RKO (cell line): ENCODE measurements at regions not wholly inside any gene's neighbourhood (a gene's known extent, or its start where the extent isn't known, plus 50 kb on each side); places are given as distances from the start of the nearest gene placed in this dataset.

Experiments used
- DNase-seq: peaks from one replicate; pipeline ENCODE4 v3.0.0-alpha.2; 2016; ENCODE audit warnings: low spot score

DNA sequence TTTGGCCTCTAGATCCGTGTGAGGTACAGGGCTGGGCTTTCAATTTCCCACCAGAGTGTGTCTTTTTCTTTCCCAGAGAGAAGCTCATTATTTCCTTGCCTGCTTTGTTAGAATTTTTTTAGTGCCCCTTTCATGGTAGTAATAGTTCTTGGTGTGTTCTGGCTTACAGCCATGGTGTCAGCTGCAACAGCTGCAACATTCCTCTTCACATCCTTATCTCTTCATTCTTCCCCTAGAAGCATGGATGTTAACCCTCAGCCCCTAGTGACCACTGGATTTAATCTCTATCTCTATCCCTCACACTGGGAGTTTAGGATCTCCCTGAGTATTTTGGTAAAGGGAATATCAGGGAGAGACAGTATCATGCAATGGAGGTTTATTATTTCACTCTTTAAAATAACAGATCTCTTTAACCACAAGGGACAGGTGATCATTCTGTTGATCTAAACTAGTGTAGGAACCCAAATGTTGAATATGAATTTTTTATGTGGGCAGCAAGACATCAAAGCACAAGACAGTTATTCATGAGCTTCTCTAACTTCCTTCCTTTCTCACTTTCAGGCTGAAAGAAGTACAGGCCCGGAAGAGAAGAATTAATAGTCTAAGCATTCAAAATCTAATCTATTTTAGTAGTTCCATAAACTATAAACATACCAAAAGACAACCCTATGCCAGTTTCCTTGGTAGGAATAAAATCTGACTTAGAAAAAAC lies 160.2 kb downstream of the FAM170A start:
- DNase-seq = no peak

DNA sequence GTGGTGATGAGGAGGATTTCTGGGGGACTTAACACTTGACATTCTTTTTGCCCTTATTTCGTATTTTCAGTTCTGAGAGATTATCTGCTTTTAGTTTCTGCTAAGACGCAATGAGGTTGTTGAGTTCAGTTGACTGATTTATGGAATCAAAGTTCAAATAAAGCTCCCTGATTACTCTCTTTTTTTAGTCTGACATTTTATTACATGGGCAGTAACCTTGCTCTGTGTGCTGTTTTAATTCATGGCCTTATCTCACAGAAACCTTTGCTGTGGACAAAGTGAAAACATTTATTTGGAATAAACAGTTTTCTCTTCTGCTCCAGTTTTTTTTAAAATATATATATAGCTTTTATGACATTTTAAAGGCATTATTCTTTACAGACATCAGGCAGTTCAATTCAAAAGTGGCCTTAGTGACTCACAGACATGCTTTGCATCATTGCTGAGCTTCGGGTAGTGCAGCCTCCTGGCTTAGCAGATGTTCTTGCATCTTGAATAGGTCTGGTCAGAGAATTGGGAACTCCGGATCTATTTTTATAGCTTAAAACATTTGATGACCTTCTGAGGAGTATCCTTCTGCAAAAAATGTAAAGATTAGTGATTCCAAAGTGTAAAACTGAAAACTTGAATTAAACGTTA lies 162.9 kb downstream of the FAM170A start:
- DNase-seq = no peak

DNA sequence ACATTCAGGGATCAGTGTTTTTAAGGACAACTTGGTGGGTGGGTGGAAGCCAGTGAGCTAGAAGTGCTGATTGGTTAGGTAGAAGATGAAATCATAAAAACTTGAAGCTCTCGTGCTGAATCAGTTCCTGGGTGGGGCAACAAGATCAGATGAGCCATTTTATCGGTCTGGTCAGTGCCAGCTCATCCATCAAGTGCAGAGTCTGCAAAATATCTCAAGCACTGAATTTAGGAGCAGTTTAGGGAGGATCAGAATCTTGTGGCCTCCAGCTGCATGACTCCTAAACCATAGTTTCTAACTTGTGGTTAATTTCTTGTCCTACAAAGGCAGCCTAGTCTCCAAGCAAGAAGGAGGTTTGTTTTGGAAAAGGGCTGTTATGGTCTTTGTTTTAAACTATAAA lies 166.4 kb downstream of the FAM170A start:
- DNase-seq = peak; percentile 76

DNA sequence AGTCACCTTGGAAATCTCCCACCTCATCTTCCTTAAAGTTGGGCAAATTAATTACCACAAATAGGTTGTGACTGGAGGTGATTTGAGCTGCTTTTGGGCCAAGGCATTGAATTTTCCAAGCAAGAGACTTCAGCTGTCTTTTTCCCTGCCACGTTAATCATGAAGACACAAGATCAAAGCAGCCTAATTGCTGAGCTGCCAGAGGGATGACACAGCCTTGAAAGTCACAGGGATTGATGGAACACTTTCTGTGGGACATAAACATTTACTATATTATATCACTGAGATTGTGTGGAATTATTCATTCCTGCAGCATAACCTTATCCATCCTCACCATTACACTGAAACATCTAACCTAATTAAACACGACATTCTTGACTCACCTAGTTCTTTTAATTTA lies 172.2 kb downstream of the FAM170A start:
- DNase-seq = no peak

DNA sequence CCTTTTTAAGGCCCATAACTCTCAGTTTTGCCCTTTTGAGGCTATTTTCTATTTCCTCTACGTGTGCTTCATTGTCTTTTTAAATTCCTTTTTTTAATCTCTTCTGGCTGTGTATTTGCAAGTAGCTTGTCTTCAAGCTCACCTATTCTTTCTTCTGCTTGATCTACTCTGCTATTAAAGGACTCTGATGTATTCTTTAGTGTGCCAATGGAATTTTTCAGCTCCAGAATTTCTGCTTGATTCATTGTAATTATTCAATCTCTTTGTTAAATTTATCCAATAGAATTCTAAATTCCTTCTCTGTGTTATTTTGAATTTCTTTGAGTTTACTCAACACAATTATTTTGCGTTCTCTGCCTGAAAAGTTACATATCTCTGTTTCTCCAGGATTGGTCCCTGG lies 178.7 kb downstream of the FAM170A start:
- no peak for DNase-seq

DNA sequence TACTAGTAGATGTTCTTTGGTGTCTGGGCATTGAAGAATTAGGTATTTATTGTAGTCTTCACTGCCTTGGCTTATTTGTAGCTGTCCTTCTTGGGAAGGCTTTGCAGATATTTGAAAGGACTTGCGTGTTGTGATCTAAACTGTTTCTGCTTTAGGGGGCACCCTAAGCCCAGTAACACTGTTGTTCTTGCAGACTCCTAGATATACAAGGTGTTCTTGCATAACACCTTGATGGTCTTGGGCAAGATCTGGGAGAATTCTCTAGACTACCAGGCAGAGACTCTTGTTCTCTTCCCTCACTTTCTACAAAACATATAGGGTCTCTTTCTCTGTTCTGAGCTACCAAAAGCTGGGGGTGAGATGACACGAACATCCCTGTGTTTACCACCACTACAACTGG lies 179.1 kb downstream of the FAM170A start:
- DNase-seq = no peak

DNA sequence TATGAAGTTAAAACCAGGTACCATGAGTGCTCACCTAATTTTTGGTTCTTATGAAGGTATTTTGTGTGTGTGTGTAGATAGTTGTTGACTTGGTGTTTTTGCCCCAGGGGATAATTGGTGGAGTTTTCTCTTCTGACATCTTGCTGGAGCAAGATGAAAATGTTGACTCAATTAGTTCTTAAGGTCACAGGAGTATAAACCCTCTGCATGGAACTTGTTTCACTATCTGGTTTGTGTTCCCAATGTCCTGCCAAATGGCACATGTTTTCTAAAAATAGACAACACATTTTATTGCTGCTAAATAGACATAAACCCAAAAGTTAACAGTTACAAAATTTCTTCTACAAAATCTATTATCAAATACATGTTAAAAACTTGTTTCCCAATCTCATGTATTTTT lies 180.9 kb downstream of the FAM170A start:
- DNase-seq = no peak

DNA sequence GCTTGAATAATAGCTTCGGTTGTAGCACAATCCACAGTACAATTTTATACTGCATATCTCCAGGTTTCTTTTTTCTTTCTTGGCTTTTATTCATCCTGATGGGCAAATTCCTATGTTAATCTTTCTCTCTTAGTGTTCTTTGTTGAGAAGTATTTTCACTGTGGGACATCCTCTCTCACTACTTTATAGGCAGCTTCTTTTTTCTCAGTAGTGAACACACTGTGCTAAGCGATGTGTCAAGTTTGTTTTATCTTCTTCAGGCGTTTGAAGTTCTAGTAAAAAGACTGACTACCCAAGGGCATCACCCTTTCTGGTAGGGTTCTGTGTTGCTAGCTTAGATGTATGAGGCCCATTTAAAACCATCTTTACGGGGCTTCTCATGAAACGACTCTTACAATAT lies 182.1 kb downstream of the FAM170A start:
- DNase-seq = no peak

DNA sequence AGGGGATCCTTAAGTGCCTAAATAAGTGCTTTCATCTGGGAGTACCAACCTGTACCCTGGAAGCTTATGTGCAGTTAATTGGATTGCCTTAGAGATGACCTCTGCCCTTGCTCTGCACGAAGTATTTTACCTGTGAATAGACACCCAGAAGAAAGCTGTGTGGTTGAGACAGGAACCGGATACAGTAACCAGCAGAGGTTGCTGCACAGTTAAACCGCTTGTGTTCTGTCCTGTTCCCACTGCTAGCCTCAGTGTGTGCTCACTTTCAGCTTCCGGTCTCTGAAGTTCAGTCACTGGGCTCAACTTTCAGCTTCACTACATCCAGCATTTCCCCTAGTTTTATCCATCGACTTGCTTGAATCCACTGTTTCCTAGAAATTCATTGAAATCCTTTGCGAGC lies 185.3 kb downstream of the FAM170A start:
- no peak for DNase-seq

DNA sequence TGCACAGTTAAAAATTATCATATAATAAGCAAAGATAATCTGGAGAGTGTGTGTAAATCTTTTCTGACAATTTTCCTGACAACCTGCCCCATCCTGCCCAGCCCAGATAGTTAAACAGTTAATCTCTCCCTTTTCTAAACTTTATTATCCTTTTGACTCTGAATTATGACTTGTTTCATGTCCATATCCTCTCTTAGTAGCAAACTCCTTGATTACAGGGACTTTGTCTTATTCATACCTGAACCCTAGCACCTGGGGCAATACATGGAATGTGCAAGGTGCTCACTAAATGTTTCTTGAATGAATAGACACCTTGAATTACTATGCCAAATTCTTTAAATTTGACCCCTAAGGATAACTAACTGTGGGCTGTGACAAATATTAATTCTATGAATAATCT lies 186.7 kb downstream of the FAM170A start:
- no peak for DNase-seq

DNA sequence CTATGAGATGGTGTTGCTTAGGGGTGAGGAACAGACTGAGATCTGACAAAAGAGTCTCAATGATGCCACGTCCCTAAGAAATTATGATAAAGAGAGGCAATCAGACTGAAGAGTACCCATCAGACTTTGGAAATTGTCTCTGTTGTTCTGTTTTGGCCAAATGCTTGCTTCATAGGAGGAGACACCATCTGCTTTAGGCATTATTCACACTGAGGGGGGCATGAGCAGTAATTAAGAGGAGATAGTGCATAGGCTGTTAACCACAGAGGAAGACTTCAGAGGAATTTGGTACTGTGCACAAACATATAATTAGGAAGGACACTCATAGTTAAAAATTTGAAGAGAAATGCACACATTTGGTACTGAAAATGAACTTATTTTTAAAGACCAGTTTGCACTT lies 190.7 kb downstream of the FAM170A start:
- no peak for DNase-seq

DNA sequence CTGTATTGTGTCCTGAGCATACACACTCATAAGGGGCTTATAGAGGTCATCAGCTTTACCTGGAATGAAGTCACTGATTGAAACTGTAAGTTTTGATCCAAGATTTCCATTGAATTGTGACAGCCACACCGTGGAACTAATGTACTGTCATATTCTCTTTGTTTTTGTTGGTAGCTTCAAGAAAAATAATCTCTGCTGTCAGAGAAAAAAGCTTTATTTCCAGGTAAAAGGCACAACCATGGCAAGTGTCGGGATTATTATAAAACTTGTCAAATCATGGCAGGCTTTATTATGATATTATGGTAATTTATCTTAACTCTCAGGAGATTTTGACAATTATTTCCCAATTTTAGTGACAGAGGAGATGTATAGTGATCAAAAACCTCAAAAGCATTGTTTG lies 191.2 kb downstream of the FAM170A start:
- DNase-seq = no peak

DNA sequence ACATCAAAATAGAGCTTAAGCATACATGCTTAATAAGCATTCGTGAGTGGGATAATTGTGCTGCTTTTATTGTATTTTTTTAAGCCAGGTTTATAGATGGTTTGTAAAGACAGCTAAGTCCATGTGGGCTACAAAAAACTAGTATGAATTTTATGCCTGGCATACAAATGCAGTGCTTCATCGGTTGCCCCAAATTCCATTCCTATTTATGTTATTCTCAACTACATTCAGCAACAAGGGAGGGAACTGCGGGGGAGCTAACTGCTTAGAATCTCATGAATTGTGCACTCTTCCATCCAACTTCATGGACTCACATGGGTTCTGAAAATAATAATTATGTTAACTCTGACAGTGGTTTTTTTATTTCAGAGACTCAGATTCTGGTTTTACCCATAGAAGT lies 199.2 kb downstream of the FAM170A start:
- no peak for DNase-seq

DNA sequence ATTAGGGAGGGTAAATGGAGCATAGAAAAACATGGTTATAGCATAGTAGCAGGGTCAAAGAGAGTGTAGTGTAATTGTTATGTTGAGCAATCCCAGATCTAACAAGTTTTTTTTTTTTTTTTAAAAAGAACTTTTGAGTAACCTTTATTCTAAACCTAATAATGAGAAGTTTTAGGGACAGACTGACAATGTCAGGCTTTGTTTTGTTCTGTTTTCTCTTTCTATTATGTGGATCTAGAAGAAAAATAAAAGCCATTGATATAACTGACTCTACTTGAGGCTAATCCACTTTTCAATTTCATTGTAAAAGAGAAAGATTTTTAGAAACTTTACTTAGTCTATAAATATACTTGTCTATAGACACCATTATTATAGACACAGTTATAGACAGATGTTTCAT lies 200.0 kb downstream of the FAM170A start:
- DNase-seq = no peak

DNA sequence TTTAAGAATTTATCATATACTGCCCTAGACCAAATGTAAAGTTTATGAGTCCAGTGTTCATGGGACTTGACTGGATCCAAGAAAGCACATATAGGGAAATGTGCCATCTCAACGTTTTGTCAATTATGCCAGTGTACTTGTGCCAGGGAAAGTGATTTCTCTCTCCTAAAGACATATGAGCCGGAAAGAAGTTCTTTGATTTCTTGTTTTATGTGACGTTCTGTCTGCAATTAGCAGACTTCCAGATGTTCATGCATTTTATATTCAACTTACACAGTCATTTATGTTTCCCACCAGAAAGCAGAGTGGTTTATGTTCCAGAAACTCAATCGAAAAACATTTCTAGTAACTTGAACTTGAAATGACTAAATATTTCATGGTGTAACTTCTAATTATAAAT lies 203.8 kb downstream of the FAM170A start:
- DNase-seq = no peak

DNA sequence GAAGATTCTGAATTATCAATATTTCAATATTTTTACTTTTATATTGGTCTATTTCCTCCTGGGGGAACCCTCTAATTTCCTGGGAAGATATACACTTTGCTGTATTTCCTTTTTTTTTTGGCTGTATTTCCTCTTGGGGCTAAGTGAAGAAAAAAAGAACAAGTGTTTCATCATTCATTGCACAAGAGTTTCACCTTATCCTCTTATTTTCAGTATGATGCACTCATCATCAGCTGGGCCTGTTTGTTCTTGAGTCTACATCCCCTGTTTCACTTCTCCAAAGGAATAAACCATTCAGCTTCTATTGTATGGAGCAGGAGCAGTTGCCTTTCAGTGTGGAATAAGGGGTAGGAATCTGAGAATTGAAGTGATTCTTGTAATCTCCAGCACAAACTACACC lies 210.8 kb downstream of the FAM170A start:
- DNase-seq = peak; percentile 5

DNA sequence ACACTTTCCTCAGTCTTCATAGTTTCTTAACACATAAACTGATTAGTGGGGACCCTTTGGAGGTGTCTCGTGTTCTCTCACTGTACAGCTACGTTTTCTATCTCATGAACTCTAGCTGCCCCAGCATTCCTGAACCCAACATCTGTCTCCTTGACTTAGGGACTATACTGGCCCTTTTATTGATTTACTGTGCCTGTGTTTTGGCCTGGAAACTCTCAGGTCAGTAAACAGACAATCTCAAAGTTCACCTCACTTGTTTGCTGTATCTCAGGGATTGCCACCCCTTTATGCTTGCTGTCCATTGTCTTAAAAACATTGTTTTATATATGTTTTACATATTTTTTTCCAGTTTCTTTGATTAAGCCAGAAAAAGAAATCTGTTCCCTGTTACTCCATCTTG lies 222.8 kb downstream of the FAM170A start:
- no peak for DNase-seq

DNA sequence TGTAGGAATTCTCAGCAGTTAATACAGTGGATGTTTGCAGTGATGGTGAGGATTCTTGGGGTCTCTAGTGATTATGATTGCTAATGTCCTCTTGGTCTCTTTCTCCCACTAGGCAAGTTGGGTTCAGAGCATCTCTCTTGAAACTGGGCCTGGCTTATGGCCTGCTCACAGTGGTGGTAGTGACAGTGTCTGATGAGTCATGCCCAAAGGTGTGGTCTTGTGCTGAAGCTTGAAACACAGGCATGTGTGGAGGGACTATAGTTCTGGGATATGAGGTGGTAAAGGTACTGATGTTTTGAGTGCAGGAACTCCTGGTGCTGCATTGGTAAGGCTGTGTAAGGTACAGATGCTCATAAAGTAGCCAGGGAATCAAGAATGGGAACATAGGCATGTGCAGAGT lies 231.1 kb downstream of the FAM170A start:
- no peak for DNase-seq

DNA sequence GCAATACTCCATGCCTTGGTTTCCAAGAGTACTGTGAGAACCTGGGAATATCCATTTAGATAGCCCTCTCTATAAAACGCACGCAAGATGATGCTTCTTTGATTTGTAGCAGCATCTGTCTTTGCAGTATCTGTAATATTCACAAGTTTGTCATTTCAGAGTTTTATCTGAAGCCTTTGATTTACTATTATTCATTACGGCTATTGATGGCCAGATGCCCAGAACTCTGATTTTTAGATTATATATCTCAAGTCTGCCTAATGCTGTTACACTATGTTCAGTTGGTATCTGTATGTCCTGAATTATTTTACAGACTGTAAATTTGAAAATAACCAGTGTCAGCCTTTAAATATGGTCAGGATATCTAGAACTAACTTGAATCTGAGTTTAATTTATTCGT lies 233.3 kb downstream of the FAM170A start:
- no peak for DNase-seq

DNA sequence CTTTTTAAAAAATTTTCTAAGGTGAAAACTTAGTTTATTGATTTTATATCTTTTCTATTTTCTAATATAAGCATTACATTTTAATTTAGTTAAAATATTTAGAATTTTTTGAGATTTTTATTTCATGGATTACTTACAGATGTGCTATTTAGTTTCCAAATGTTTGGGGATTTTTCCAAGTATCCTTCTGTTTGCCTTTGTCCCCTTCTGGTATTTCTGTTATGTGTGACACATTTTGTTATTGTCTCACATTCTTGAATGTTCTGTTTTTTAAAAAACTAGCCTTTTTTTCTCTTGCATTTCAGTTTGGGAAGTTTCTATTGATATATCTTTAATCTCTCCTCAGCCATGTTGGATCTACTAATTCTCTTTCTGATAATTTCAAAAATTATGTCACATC lies 234.9 kb downstream of the FAM170A start:
- DNase-seq = no peak

DNA sequence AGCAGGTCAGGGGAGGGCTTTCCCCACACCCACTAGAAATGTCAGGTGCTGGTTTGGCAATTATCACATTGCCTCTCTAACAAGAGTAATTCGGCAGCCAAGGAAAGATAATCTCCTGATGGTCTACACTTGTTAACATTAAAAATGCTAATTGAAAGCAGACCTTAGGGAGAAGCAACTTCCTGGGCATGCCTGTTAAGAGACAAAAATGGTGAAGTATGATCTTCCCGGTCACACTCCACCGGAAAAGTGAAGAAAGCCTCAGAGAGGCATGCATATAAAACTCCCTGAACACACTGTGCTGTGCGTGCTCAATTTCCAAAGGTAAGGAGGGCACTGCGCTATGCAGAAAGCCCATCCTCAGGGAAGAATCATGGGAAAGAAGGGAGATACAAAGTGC lies 244.3 kb downstream of the FAM170A start:
- no peak for DNase-seq

DNA sequence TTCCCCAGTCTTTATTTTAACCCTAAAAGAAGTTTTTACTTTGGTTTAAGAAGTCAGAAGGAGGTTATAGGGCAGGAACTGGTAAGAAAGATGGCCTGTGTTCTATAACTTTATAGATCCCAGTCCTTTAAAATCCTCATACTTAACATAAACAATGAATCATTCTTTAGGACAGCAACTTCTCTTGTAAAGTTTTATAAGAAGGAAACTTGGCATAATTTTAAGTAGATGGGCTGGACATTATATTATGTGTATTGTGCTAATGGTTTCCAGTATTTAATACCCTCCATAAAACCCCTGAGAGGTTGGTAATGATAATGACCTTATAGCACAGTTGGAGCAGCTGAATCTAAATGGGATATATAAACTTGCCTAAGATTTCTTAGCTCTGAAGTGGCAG lies 247.2 kb downstream of the FAM170A start:
- no peak for DNase-seq

DNA sequence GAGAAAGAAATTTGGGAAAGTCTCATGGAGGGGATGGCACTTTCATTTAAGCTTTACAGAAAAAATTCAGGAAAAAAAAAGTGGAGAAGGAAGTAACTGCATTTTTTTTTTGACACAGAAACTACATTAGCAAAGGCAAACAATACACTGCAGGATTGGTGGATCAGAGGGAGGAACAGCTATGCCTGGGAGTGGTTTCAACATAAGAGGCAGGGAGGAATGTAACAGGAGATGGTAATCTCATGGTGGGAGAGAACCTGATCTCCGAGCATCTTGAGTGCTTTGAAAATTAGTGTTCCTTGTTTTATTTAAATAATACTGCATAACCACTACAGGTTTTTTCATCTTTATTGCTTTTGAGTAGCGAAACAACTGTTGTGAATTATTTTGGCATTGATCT lies 249.4 kb downstream of the FAM170A start:
- no peak for DNase-seq

DNA sequence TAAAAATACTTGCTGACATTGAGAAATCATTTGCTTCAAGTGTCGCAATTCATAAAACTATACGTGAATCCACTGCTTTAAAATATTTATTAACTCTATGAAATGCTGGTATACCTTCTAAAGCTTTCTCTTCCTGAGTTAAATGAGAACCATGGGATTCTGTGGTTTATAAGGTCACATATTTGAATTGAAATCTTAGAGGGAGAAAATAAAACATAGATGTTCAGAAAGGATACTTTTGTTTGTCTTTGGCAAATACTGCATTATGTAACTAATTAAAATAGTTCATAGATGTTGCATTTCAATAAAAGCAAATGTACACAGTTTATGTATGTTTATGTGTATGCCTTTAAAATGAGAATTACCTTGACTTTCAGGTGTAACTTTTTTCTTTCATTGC lies 250.1 kb downstream of the FAM170A start:
- no peak for DNase-seq
